HG02973 (cell line): ENCODE measurements at regions not wholly inside any gene's neighbourhood (a gene's known extent, or its start where the extent isn't known, plus 50 kb on each side); places are given as distances from the start of the nearest gene placed in this dataset.
A peak's percentile ranks its signal among the peaks of the same experiment; 100 is the strongest.
"Not testable (repeated sequence)": the region's sequence is repeated elsewhere in the genome, so short reads cannot be mapped to it uniquely, and the experiment has no call there.

ENCODE experiments used
- ATAC-seq: cut with Tn5 transposase; IDR thresholded peaks from one replicate; pipeline ENCODE4 v1.9.1; 2021; ENCODE audit warnings: moderate library complexity; ENCODE audit not compliant: unreplicated experiment

- ATAC-seq, result no peak
Measured at GRCh38 chr5:174997688-174998087, 273.3 kb downstream of the MSX2 start.

DNA sequence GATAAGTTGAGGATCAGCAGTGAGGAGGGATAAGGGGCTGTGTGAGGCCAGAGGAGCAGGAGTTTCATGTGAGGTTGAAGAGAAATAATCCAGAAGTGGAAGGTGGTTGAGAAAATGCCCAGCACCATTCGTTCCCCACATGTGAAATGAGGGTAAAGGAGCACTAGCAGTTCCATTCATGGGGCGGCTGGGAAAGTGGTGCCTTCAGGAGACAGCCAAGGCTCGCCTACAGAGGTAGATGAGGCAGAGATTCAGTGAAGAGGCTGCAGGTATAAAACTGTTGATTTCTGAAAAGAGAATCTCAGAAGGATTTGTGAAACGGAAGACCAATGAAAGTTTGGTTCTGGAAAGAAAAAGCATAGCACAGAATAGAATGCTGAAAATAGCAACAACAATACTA lies 272.6 kb downstream of the MSX2 start:
- no peak for ATAC-seq

DNA sequence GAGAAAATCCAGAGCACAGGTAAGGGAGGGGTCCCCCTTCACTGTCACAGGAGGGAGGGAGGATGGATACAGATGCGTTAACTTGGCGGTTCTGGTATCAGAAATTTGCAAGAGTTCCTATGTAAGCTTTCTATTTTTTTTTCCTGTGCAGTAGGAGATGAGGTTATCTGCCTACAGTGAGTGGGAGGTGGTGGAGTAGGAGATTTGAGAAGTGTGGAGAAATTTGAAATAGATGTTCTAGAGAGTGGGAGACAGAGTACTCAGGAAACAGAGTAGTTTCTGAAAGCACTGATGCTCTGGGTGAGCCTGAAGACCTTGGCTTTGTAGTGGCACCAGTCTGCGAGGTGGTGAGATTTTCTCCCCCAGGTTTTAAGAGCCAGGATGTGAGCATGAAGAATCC lies 271.4 kb downstream of the MSX2 start:
- ATAC-seq, result no peak

GRCh38 chr5:174991847-174992246 lies 267.5 kb downstream of the MSX2 start:
- no peak for ATAC-seq

DNA sequence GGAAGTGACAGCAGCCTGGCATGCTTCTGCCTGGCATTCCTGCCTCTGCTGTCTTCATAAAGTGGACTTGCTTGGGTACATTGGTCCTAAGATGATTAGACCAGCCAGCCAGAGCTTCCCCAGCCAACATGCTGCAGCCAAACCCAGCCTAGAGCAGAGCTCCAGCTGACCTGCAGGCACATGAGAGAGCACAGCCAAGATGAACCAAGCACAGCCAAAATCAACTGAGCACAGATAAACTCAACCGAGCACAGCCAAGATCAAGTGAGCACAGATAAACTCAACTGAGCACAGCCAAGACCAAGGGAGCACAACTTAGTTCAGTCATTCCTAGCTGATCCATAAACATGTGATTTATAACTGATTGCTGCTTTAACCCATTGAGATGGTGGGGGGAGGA lies 266.5 kb downstream of the MSX2 start:
- no peak for ATAC-seq

GRCh38 chr5:174987443-174988012 lies 263.1 kb downstream of the MSX2 start:
- ATAC-seq, result no peak

GRCh38 chr5:174984863-174985262 lies 260.5 kb downstream of the MSX2 start:
- no peak for ATAC-seq

DNA sequence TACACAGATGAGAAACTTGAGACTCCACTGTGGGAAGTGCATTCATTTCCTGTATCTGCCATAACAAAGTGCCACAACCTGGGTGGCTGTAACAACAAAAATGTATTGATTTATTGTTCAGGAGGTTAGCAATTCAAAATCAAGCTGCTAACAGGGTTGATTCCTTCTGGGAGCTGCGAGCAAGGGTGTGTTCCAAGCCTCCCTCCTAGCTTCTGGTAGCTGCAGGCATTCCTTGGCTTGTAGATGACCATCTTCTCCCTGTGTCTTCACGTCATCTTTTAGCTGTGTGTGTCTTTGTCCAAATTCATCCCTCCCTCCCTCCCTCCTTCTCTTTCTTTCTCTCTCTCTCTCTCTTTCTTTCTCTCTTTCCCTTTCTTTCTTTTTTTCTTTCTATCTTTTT lies 258.1 kb downstream of the MSX2 start:
- ATAC-seq, result no peak

- no peak for ATAC-seq
Measured at GRCh38 chr5:174981416-174981815, 257.0 kb downstream of the MSX2 start.

DNA sequence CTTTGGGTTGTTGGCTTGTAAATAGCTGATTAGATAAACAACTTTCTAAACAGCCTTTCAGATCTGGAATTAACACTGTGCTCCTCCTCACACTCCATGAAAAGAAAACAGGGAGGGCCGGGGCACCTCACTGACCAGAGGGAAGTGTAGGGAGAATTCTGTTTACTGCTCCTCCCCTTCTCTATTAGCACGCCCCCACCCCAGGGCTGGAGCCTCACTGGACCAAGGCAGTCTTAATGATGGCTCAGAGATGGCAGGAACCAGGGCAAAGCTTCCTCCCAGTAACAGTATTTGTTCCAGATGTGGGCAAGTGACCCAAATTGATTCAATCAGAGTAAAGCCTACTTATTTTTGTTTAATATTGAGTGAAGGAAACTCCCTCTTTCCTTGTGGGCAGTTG lies 256.6 kb downstream of the MSX2 start:
- no peak for ATAC-seq

- no peak for ATAC-seq
Measured at GRCh38 chr5:174972291-174972690, 247.9 kb downstream of the MSX2 start.

GRCh38 chr5:174971210-174971609 lies 246.8 kb downstream of the MSX2 start:
- no peak for ATAC-seq

- ATAC-seq, result no peak
Measured at GRCh38 chr5:174970502-174970901, 246.1 kb downstream of the MSX2 start.

DNA sequence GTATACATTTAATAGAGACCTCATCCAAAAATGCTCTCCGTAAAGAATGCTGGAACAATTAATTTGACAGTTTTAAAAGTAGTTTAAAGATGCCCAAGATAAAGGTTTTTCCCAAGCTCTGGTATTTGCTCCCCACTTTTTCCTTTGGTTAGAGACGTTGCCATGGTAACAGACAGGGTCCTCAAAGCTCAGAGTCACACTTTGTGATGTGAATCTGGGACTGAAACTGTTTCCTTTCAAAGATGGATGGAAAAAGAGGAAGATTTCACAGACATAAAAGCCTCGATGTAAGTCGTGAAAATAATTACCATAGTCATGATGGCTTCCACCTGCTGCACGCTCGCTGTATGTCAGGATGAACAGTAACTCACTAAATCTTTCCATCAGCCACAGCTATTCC lies 229.5 kb downstream of the MSX2 start:
- no peak for ATAC-seq

- ATAC-seq, result peak; percentile 80
Measured at GRCh38 chr5:174951151-174951780, 226.9 kb downstream of the MSX2 start.

- ATAC-seq, result no peak
Measured at GRCh38 chr5:174947548-174947947, 223.2 kb downstream of the MSX2 start.

- ATAC-seq, result no peak
Measured at GRCh38 chr5:174945853-174946252, 221.5 kb downstream of the MSX2 start.

GRCh38 chr5:174943785-174944184 lies 219.4 kb downstream of the MSX2 start:
- no peak for ATAC-seq

- ATAC-seq, result not testable (repeated sequence)
Measured at GRCh38 chr5:174943002-174943401, 218.6 kb downstream of the MSX2 start.

DNA sequence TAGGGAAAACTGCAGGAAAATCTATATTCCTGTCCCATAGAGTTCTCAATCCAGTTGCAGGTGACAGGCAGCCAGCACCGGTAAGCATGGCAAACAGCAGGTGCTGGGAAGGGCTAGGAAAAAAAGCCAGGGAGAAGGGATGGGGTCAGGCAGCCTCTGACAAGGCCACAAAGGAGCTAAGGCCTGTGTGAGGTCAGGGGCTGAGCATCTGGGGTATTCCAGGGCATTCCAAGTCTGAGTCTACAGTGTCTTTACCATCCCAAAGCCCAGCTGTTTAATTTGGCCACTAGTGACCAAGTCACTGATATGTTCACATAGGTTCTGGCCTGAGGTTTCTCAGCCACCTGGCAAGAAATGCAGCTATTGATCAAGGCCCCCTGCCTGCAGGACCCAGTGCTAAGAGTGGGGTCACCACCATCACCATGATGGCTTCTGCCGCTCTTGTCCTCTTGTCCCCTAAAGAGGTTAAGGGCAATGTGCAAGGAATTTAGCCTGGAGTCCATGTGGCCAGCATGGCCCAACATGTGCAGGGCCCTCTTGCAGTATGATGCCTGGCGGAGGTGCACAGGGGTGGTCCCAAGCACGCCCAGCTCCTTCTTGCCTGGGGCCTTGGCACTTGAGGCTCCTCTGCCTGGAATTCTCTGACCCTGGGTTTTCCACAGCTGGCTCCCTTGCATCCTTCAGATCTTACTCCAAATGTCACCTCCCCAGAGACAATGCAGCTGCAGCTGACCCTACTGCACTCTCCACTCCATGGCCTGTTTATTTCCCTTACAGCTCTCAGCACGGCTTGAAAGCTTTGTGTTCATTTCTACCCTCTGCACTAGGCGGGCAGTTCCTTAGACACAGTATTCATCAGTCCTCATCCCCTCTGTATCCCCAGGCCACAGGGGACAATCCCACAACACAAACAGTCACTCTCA lies 213.1 kb downstream of the MSX2 start:
- no peak for ATAC-seq

DNA sequence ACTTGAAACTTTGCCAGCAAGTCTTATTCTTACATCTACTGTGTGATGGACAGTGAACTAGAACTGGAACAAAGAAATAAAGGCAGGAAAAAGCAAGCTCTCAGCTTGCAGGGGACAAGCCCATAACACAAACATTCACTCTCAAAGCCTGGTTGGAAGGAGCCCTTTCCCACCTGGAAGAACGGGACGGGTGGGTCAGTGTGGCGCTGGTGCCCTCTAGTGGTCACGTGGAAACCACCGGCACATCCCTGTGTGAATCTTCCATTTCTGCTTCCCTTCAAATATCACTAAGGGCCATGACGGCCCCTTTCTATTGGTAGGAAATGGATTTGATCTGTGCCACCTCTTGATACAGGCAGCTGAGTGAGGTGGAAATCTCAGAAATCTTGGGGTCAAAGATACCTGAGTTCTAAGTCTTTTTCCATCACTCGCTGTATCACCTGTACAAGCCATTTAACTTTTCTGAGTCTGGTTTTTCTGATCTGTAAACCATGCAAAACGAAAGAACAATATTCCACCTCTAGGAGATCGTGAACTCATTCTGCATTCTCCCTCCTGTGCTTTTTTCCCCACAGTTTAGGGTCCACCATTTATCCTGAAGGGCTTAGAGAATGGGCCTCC lies 211.6 kb downstream of the MSX2 start:
- ATAC-seq, result no peak

DNA sequence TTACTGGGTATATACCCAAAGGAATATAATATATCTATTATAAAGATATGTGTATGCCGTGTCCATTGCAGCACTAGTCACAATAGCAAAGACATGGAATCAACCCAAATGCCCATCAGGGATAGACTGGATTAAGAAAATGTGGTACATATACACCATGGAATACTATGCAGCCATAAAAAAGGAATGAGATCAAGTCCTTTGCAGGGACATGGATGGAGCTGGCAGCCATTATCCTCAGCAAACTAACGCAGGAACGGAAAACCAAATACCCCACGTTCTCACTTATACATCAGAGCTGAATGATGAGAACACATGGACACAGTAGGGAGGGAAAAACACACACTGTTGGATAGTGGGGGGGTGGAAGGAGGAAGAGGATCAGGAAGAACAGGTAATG lies 206.7 kb downstream of the MSX2 start:
- ATAC-seq, result not testable (repeated sequence)
